ENCODE measurements at regions not wholly inside any gene's neighbourhood (a gene's known extent, or its start where the extent isn't known, plus 50 kb on each side); places are given as distances from the start of the nearest gene placed in this dataset.

- Mint-ChIP-seq H3K4me3 (no peak overlapping the region), H3K4me1 (ENCODE audit: low read depth) (no peaks in the 10 kb centered on the region), H3K27me3 (no peaks in the 10 kb centered on the region), H3K36me3 (ENCODE audit: low read depth) (no peaks in the 10 kb centered on the region), H3K9me3 (no peaks in the 10 kb centered on the region), H3K27ac (no peak overlapping the region)
- ATAC-seq (ENCODE audit: poor library complexity), result no peak
- intact Hi-C loops (cut with DNase I, micrococcal nuclease), result no loop called here
- H3K27ac ChIP-seq (ENCODE audit: low read depth in 1 of 2, low read length in 2 of 2), result no peak overlapping the region
- DNase-seq, result no peak
- no peak overlapping the region for H3K4me3 ChIP-seq (ENCODE audit: low read length)
- no peaks in the 10 kb centered on the region for H3K9me3 ChIP-seq (ENCODE audit: control insufficient read depth in 1 of 2, insufficient read depth in 1 of 2, low read length in 2 of 2)
- H3K27me3 ChIP-seq (ENCODE audit: control insufficient read depth in 1 of 2, insufficient read depth in 2 of 2, low read length in 2 of 2), result no peaks in the 10 kb centered on the region
- no peak for TF ChIP-seq CTCF (IDR thresholded peaks at IDR 0.05)
- POLR2A ChIA-PET, result no interaction called here
- H3K36me3 ChIP-seq (ENCODE audit: insufficient read depth, low read length), result no peaks in the 10 kb centered on the region
- H3K4me1 ChIP-seq (ENCODE audit: insufficient read depth, low read length), result no peaks in the 10 kb centered on the region
- CTCF ChIA-PET, result no interaction called here
These were observed 163.4 kb upstream of the FBXL17 start for GRCh38 chr5:108545301-108545700.

DNA sequence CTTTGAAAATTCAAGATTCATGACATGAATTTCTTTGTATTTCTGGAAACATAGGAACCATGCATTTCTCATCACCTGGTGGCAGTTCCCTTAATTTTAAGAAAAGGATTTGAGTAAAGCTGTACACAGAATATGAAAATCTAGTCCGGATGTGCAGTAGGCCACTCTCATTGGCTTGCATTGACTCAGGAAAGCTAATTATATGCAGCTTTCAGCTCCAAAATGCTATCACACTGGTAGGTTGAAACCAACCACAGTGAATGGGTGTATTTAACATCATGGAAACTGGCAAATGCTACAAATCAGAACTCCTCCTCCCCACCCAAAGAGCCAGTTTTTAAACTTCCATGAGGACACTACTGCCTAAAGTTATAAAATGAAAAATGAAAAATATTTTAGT lies 161.6 kb upstream of the FBXL17 start:
- Histone ChIP-seq H3K27me3 (ENCODE audit: control insufficient read depth in 1 of 2, insufficient read depth in 2 of 2, low read length in 2 of 2) (no peaks in the 10 kb centered on the region), H3K27ac (ENCODE audit: low read depth in 1 of 2, low read length in 2 of 2) (no peak overlapping the region), H3K36me3 (ENCODE audit: insufficient read depth, low read length) (no peaks in the 10 kb centered on the region), H3K9me3 (ENCODE audit: control insufficient read depth in 1 of 2, insufficient read depth in 1 of 2, low read length in 2 of 2) (no peaks in the 10 kb centered on the region), H3K4me3 (ENCODE audit: low read length) (no peak overlapping the region), H3K4me1 (ENCODE audit: insufficient read depth, low read length) (no peaks in the 10 kb centered on the region)
- no peak overlapping the region for H3K4me3 Mint-ChIP-seq
- DNase-seq (no peak), ATAC-seq (ENCODE audit: poor library complexity) (no peak)
- no peak for TF ChIP-seq CTCF (IDR thresholded peaks at IDR 0.05)
- ChIA-PET POLR2A (no interaction called here), CTCF (no interaction called here)
- H3K36me3 Mint-ChIP-seq (ENCODE audit: low read depth), result no peaks in the 10 kb centered on the region
- intact Hi-C loops (cut with DNase I, micrococcal nuclease), result no loop called here
- H3K27me3 Mint-ChIP-seq, result peaks cover 4% of the 10 kb centered on the region
- no peak overlapping the region for H3K27ac Mint-ChIP-seq
- H3K4me1 Mint-ChIP-seq (ENCODE audit: low read depth), result no peaks in the 10 kb centered on the region
- no peaks in the 10 kb centered on the region for H3K9me3 Mint-ChIP-seq

DNA sequence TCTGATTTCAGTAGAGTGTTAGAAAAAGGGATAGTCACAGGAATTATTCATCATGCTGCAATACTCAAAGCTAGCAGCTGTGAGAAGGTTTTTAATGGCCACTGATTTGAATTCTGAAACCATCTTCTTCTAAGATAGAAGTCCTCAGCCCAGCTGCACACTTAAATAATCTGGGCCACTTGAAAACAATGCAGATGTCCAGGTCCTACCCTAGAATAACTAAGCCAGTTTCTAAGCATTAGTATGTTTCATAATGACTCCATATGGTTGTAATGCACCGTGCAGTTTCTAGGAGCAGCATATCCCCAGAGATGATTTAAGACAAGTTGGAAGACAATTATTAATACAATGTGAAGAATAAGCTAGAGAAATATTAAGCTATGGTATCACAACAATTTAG lies 159.9 kb upstream of the FBXL17 start:
- H3K9me3 ChIP-seq (ENCODE audit: control insufficient read depth in 1 of 2, insufficient read depth in 1 of 2, low read length in 2 of 2), result no peaks in the 10 kb centered on the region
- no peak overlapping the region for H3K4me3 ChIP-seq (ENCODE audit: low read length)
- Mint-ChIP-seq H3K9me3 (no peaks in the 10 kb centered on the region), H3K36me3 (ENCODE audit: low read depth) (no peaks in the 10 kb centered on the region), H3K27ac (no peak overlapping the region), H3K4me1 (ENCODE audit: low read depth) (no peaks in the 10 kb centered on the region), H3K27me3 (peaks cover 9% of the 10 kb centered on the region), H3K4me3 (no peak overlapping the region)
- POLR2A ChIA-PET, result no interaction called here
- no peak overlapping the region for H3K27ac ChIP-seq (ENCODE audit: low read depth in 1 of 2, low read length in 2 of 2)
- TF ChIP-seq CTCF (IDR thresholded peaks at IDR 0.05), result no peak
- CTCF ChIA-PET, result no interaction called here
- ATAC-seq (ENCODE audit: poor library complexity), result no peak
- DNase-seq, result no peak
- no peaks in the 10 kb centered on the region for H3K36me3 ChIP-seq (ENCODE audit: insufficient read depth, low read length)
- H3K27me3 ChIP-seq (ENCODE audit: control insufficient read depth in 1 of 2, insufficient read depth in 2 of 2, low read length in 2 of 2), result peaks cover 0 to 4% of the 10 kb centered on the region in 2 experiments
- intact Hi-C loops (cut with DNase I, micrococcal nuclease), result no loop called here
- no peaks in the 10 kb centered on the region for H3K4me1 ChIP-seq (ENCODE audit: insufficient read depth, low read length)

Data from CD4-positive, alpha-beta T cell (primary cell).